Breast epithelium (tissue), 4 donors: ENCODE measurements at regions not wholly inside any gene's neighbourhood (a gene's known extent, or its start where the extent isn't known, plus 50 kb on each side); places are given as distances from the start of the nearest gene placed in this dataset.
"Not testable (repeated sequence)": the region's sequence is repeated elsewhere in the genome, so short reads cannot be mapped to it uniquely, and the experiment has no call there.

Experiments
- DNase-seq, 2 donors: peaks; one replicate each; pipeline ENCODE4 v3.0.0-alpha.2; 2019; ENCODE audit warnings: low spot score in 2 of 2
- H3K27ac ChIP-seq, 2 donors: fragments of 200-600 bp; sonication (generic) in 1 of 2; one replicate each; pipeline ENCODE4 v1.5.1; 2016 to 2019; ENCODE audit warnings: mild to moderate bottlenecking in 1 of 2
- H3K27me3 ChIP-seq, 2 donors: fragments of 200-600 bp; sonication (generic) in 1 of 2; one replicate each; pipeline versions ENCODE4 v1.5.1 to v1.6.0; 2017 to 2019; ENCODE audit warnings: control low read depth in 1 of 2, mild to moderate bottlenecking in 1 of 2
- H3K36me3 ChIP-seq: fragments of 200-600 bp; one replicate; pipeline ENCODE4 v1.5.1; 2019
- H3K4me1 ChIP-seq, 2 donors: fragments of 200-600 bp; sonication (generic); one replicate each; pipeline ENCODE4 v1.5.1; 2016 to 2019; ENCODE audit warnings: control low read depth in 1 of 2
- H3K4me3 ChIP-seq, 3 donors: fragments of 200-600 bp; sonication (generic); 1 replicate in 2 of 3; 2 replicates in 1 of 3; pipeline ENCODE4 v1.5.1; 2016 to 2019; ENCODE audit warnings: mild to moderate bottlenecking in 3 of 3, moderate library complexity in 2 of 3
- H3K9me3 ChIP-seq, 2 donors: fragments of 200-600 bp; sonication (generic) in 1 of 2; one replicate each; pipeline ENCODE4 v1.5.1; 2016 to 2019; ENCODE audit warnings: control low read depth in 1 of 2
- CTCF ChIP-seq, 3 donors: fragments of 450-650 bp; IDR thresholded peaks; one replicate each; pipeline ENCODE4 v1.5.1; 2016 to 2017; ENCODE audit warnings: antibody characterized with exemption in 3 of 3, mild to moderate bottlenecking in 3 of 3, moderate library complexity in 3 of 3
- POLR2A ChIP-seq: fragments of 450-650 bp; IDR thresholded peaks from one replicate; pipeline ENCODE4 v1.6.1; 2016; ENCODE audit warnings: antibody characterized with exemption, mild to moderate bottlenecking, moderate library complexity
- POLR2AphosphoS5 ChIP-seq, 3 donors: sonication (generic); formaldehyde crosslinking; IDR thresholded peaks; one replicate each; pipeline ENCODE4 v1.6.1; 2017; ENCODE audit warnings: antibody characterized with exemption in 3 of 3
- intact Hi-C: fragments of 100-400 bp; cut with DNase I; formaldehyde crosslinking; loops from one replicate; pipeline ENCODE4 v1.15.1; 2023; ENCODE audit warnings: low total_unique reads

- Histone ChIP-seq H3K4me3 (no peak overlapping the region), H3K27ac (no peak overlapping the region), H3K36me3 (no peaks in the 10 kb centered on the region), H3K27me3 (peaks cover 0 to 17% of the 10 kb centered on the region in 2 donors), H3K4me1 (peaks cover 0 to 3% of the 10 kb centered on the region in 2 donors), H3K9me3 (no peaks in the 10 kb centered on the region)
- DNase-seq = no peak
- TF ChIP-seq POLR2AphosphoS5 (IDR thresholded peaks at IDR 0.05) (no peak), POLR2A (no peak), CTCF (IDR thresholded peaks at IDR 0.05) (no peak)
- intact Hi-C loops = no loop called here
These were observed 93.4 kb upstream of the COL5A1 start for GRCh38 chr9:134548185-134548584.

GRCh38 chr9:134548618-134549017 lies 93.0 kb upstream of the COL5A1 start:
- no peaks in the 10 kb centered on the region for H3K9me3 ChIP-seq
- H3K4me1 ChIP-seq = peaks cover 0 to 3% of the 10 kb centered on the region in 2 donors
- H3K4me3 ChIP-seq = no peak overlapping the region
- TF ChIP-seq POLR2AphosphoS5 (IDR thresholded peaks at IDR 0.05) = no peak
- no peak for TF ChIP-seq POLR2A
- H3K27me3 ChIP-seq = peaks cover 0 to 17% of the 10 kb centered on the region in 2 donors
- intact Hi-C loops = no loop called here
- DNase-seq = no peak
- no peaks in the 10 kb centered on the region for H3K36me3 ChIP-seq
- no peak overlapping the region for H3K27ac ChIP-seq

GRCh38 chr9:134549336-134549735 lies 92.3 kb upstream of the COL5A1 start:
- DNase-seq = no peak
- intact Hi-C loops = no loop called here
- peaks cover 0 to 17% of the 10 kb centered on the region in 2 donors for H3K27me3 ChIP-seq
- H3K36me3 ChIP-seq = no peaks in the 10 kb centered on the region
- TF ChIP-seq POLR2AphosphoS5 (IDR thresholded peaks at IDR 0.05) (no peak), POLR2A (no peak), CTCF (IDR thresholded peaks at IDR 0.05) (no peak)
- H3K4me1 ChIP-seq = peaks cover 0 to 3% of the 10 kb centered on the region in 2 donors
- no peaks in the 10 kb centered on the region for H3K9me3 ChIP-seq
- H3K4me3 ChIP-seq = no peak overlapping the region
- no peak overlapping the region for H3K27ac ChIP-seq

GRCh38 chr9:134550081-134550480 lies 91.5 kb upstream of the COL5A1 start:
- H3K27ac ChIP-seq, DNase-seq, H3K9me3 ChIP-seq, H3K36me3 ChIP-seq, intact Hi-C loops, H3K4me3 ChIP-seq, H3K4me1 ChIP-seq: not testable (repeated sequence)
- peaks cover 0 to 17% of the 10 kb centered on the region in 2 donors for H3K27me3 ChIP-seq

- no peak for DNase-seq
- Histone ChIP-seq H3K36me3 (no peaks in the 10 kb centered on the region), H3K27me3 (peaks cover 0 to 14% of the 10 kb centered on the region in 2 donors), H3K4me1 (peaks cover 0 to 3% of the 10 kb centered on the region in 2 donors), H3K4me3 (no peak overlapping the region), H3K27ac (no peak overlapping the region), H3K9me3 (no peaks in the 10 kb centered on the region)
- intact Hi-C loops = no loop called here
- TF ChIP-seq POLR2A = no peak
- no peak for TF ChIP-seq POLR2AphosphoS5 (IDR thresholded peaks at IDR 0.05)
- no peak for TF ChIP-seq CTCF (IDR thresholded peaks at IDR 0.05)
These were observed 91.0 kb upstream of the COL5A1 start for GRCh38 chr9:134550584-134550983.

- Histone ChIP-seq H3K4me1 (peaks cover 0 to 1% of the 10 kb centered on the region in 2 donors), H3K9me3 (no peaks in the 10 kb centered on the region), H3K4me3 (no peak overlapping the region), H3K27ac (no peak overlapping the region), H3K36me3 (no peaks in the 10 kb centered on the region), H3K27me3 (peaks cover 0 to 8% of the 10 kb centered on the region in 2 donors)
- TF ChIP-seq CTCF (IDR thresholded peaks at IDR 0.05) (no peak), POLR2A (no peak), POLR2AphosphoS5 (IDR thresholded peaks at IDR 0.05) (no peak)
- no peak for DNase-seq
- intact Hi-C loops = no loop called here
These were observed 90.4 kb upstream of the COL5A1 start for GRCh38 chr9:134551176-134551575.
